GM21390 (cell line): ENCODE measurements at regions not wholly inside any gene's neighbourhood (a gene's known extent, or its start where the extent isn't known, plus 50 kb on each side); places are given as distances from the start of the nearest gene placed in this dataset.
"Not testable (repeated sequence)": the region's sequence is repeated elsewhere in the genome, so short reads cannot be mapped to it uniquely, and the experiment has no call there.

Experiments
- ATAC-seq: cut with Tn5 transposase; IDR thresholded peaks from one replicate; pipeline ENCODE4 v1.9.1; 2021; ENCODE audit not compliant: unreplicated experiment

GRCh38 chr4:126992910-126993309 lies 639.8 kb upstream of the INTU start:
- ATAC-seq: no peak

- no peak for ATAC-seq
These were observed 639.4 kb upstream of the INTU start for GRCh38 chr4:126993351-126993750.

GRCh38 chr4:126995235-126995634 lies 637.5 kb upstream of the INTU start:
- no peak for ATAC-seq

- no peak for ATAC-seq
These were observed 632.6 kb upstream of the INTU start for GRCh38 chr4:127000110-127000509.

GRCh38 chr4:127000846-127001245 lies 631.9 kb upstream of the INTU start:
- ATAC-seq: no peak

- no peak for ATAC-seq
These were observed 630.8 kb upstream of the INTU start for GRCh38 chr4:127001933-127002332.

DNA sequence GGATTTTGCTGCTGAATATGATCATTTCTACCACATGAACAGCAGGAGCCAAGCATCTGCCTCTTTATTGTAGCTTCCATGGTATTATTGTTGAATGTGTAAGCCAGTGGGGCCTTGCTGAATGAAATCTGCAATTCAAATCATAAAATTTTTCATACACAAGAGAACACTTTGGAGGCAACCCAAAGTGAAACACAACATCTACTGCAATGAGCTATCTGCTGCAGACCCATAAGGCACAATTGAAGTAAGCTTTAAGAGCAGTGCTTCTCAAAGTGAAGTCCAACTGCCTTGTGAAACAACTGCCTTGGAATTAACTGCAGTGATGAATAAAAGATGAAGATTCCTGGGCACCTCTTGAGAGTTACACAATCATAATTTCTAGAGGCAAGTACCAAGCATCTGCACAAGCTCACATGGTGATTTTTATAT lies 626.3 kb upstream of the INTU start:
- no peak for ATAC-seq

- no peak for ATAC-seq
These were observed 625.5 kb upstream of the INTU start for GRCh38 chr4:127007305-127007704.

- no peak for ATAC-seq
These were observed 620.2 kb upstream of the INTU start for GRCh38 chr4:127012549-127012948.

- no peak for ATAC-seq
These were observed 617.1 kb upstream of the INTU start for GRCh38 chr4:127015667-127016117.

- ATAC-seq: no peak
These were observed 614.4 kb upstream of the INTU start for GRCh38 chr4:127018381-127018780.

DNA sequence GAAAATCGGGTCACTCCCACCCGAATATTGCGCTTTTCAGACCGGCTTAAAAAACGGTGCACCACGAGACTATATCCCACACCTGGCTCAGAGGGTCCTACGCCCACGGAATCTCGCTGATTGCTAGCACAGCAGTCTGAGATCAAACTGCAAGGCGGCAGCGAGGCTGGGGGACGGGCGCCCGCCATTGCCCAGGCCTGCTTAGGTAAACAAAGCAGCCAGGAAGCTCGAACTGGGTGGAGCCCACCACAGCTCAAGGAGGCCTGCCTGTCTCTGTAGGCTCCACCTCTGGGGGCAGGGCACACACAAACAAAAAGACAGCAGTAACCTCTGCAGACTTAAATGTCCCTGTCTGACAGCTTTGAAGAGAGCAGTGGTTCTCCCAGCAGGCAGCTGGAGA lies 611.9 kb upstream of the INTU start:
- not testable (repeated sequence) for ATAC-seq

GRCh38 chr4:127036296-127036695 lies 596.5 kb upstream of the INTU start:
- ATAC-seq: no peak

- no peak for ATAC-seq
These were observed 586.9 kb upstream of the INTU start for GRCh38 chr4:127045861-127046260.

DNA sequence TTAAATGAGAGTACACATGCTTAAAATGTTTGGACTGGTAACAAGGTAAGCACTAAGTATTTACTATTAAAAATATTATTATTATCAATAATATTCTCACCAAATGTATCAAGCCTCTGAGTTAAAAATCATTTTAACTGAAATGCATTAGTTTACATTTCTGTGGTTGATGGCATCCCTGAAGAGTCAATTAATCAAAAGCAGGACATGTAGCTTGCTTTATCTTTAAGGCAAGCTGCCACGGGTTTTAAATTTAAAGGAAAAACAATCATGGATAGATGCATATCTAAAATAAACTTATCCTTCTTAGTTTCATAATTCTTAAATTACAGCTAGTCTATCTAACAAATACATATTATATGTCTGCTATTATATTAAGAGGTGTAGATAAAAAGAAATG lies 584.8 kb upstream of the INTU start:
- no peak for ATAC-seq

GRCh38 chr4:127048376-127049044 lies 584.2 kb upstream of the INTU start:
- ATAC-seq: no peak

- ATAC-seq: no peak
These were observed 583.2 kb upstream of the INTU start for GRCh38 chr4:127049526-127049925.

DNA sequence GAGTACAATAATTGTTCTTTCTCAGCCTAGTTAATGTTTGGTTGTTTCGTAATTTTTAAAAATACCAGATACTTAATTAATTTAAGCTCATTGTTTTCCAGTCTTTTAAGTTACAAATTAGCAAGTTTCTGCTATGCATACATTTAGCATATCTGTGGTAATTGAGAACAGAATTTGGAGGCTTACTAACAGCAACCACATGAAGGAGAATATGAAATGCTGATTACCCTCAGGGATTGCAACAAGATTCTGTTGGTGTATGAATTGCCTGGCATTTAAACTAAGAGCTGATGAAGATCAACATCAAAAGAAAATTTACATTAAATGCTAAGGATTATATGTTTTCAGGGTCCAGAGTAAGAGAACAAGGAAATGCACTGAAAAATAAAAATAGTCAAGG lies 580.0 kb upstream of the INTU start:
- no peak for ATAC-seq

DNA sequence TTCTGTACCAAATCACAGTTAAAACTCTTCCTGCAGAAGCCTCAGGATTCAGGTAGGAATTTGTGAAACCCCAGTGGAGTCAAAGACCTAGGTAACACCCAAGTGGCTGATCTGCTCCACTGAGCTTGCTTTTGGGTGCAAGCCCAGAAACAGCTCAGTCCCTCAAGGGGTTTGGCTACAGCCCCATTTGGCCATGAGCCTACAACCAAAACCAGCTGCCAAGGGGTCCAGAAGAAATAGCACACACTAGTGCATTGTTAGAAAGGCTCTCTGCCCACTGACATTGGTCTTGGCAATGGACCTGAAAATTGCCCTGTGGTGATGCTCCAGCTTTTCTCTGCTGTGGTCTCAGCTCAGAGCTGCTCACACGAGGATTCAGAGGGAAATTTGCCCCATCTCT lies 577.4 kb upstream of the INTU start:
- ATAC-seq: no peak

DNA sequence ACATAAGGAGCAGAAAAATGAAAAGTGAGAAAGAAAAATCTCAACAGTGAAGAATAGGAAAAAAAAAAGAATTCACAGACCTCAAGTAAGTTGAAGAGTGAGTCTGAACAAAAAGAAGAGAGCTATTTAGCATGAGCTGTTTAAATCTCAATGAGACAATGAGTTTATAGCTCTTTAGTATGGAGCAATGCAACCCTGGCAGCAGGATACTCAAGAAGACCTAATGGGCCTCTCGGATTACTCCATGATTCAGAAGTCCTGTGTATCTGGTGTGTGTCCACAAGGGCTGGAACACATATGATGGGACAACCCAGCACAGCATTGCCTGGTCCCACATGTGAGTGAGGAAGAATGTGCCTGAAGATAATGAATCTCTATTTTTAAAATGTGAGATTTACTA lies 563.1 kb upstream of the INTU start:
- ATAC-seq: no peak

GRCh38 chr4:127071443-127071842 lies 561.3 kb upstream of the INTU start:
- no peak for ATAC-seq

DNA sequence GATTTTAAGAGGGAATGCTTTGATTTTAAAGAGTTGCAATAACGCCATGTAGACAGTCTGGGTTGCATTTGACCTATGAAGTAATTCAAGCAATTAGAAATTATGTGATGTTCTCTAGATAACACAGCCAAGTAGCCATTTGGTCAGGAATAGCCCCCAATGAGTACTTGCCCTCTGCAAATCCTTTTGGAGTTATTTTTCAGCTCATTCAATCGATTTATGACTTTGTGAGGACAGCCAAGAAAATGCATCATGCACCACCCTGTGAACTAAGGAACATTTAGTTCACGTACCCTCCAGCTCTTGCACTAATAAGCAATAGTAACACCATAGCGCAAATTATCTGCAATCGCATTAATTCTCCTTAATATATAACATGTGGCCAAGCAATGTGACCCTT lies 552.6 kb upstream of the INTU start:
- no peak for ATAC-seq

DNA sequence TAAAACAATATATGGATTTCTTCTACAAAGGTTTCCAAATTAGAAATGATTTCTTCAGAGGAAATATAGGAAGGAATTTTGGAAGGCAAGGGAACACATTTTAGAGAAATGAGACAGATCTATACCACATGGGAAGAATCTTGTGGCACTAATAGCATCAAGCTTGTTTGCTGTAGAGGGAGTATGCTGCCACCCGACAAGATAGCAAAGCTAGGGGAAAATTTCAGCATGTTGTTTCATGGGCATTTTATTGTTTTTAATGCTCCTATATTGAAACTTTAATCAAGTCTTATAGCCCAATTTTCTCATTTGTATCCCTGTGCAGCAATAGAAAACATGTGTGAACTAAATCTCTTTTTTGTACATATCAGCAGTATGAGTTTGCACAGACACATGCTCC lies 551.7 kb upstream of the INTU start:
- no peak for ATAC-seq
